GM21786 (cell line): ENCODE measurements at regions not wholly inside any gene's neighbourhood (a gene's known extent, or its start where the extent isn't known, plus 50 kb on each side); places are given as distances from the start of the nearest gene placed in this dataset.

Experiments
- ATAC-seq: cut with Tn5 transposase; IDR thresholded peaks from one replicate; pipeline ENCODE4 v1.9.1; 2021; ENCODE audit not compliant: unreplicated experiment

DNA sequence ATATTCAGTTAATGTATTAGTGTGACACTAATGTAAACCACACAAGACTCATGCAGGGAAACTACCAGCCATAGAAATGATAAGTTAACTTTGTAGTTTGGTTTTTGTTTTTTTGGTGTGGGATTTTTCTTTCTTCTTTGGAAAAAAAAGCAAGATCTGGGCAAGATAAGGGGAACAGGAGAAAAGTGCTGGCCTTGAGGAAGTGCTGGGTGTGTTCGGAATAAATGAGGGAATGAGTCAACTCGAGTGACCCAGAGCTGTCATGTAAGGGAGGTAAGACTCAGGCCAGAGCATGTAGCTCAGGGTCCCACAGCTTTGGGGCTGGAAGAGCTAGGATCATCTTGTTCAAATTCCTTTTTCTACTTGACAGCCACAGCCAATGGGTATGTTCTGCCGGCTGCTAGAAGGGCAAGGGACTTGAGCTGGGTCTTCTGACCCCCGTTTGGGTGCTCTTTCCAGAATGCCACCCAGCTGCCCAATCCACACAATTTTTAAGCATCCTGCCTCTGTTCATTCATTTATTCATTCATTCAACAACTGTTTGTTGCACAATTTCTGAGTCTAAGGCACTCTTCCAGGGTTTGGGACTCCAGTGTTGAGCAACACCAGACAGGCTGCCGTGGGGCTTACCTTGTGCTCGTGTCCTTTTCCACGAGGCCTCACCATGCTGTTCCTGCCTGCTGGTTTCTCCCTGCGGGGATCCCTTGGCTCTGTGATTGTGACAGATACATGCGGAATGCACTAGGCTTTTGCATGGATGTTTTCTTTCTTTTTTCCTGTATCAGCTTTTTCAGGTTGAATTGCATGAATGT is 54.5 kb downstream of the CLDN34 start:
- no peak for ATAC-seq

- ATAC-seq = no peak
Observed at GRCh38 chrX:10022273-10022541, 55.0 kb downstream of the CLDN34 start.

GRCh38 chrX:10022580-10023245 is 55.6 kb downstream of the CLDN34 start:
- ATAC-seq = no peak

- no peak for ATAC-seq
Observed at GRCh38 chrX:10023821-10024220, 56.7 kb downstream of the CLDN34 start.

- ATAC-seq = no peak
Observed at GRCh38 chrX:10025742-10026493, 58.8 kb downstream of the CLDN34 start.

DNA sequence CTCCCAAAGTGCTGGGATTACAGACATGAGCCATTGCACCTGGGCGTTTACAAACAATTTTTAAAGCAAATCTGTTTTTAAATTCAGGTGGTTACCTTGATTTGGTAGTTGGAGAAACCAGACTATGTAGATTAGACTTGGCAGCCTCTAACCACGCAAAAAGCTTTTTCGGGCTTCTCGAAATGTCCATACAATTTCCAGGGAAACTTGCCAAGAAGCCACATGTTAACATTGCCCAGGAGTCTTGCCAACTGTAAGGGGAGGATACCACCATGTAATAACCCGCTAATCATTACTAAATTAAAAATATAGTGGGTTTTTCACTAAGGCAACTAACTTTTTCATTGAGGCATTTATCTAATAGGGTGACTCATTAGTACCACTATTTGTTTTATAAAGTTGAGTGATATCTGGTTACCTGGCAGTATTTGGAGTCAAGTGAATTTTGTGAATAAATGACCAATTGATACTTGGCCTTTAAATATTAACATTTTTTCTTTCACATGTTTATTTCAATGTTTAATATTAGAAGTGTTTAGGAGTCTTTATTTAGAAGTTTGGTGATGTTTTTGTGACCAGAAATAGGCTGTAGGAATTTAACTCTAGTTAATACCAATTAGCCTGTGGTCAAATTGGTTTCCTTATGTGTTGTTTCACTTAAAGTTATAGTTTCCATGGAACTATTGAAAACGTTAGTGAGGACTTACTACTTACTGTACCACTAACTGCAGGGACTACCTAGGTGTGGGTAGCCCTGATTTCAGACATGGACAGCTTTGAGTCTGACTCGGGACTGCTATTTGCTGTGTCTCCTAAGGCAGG is 61.3 kb downstream of the CLDN34 start:
- no peak for ATAC-seq

GRCh38 chrX:10030570-10030969 is 63.4 kb downstream of the CLDN34 start:
- ATAC-seq = no peak

- ATAC-seq = no peak
Observed at GRCh38 chrX:10031746-10032145, 64.6 kb downstream of the CLDN34 start.

DNA sequence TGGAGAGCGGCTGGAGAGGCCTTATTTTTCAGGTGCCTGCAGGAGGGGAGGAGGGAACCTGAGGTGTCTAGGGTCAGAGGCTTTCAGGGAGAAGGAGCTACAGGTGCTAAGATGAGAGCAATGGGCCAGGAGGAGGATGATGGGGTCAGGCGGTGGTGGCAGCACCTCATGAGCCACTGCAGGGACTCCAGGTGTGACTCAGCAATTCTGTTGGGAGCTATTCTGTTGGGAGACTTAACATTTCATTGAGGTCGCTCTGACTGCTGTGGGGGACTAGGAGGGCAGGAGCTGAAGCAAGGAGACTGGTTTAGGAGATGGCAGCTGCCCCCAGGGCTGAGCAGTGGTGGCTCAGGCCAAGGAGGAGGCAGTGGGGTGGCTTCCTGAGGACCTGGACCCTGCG is 65.0 kb downstream of the CLDN34 start:
- ATAC-seq = no peak

DNA sequence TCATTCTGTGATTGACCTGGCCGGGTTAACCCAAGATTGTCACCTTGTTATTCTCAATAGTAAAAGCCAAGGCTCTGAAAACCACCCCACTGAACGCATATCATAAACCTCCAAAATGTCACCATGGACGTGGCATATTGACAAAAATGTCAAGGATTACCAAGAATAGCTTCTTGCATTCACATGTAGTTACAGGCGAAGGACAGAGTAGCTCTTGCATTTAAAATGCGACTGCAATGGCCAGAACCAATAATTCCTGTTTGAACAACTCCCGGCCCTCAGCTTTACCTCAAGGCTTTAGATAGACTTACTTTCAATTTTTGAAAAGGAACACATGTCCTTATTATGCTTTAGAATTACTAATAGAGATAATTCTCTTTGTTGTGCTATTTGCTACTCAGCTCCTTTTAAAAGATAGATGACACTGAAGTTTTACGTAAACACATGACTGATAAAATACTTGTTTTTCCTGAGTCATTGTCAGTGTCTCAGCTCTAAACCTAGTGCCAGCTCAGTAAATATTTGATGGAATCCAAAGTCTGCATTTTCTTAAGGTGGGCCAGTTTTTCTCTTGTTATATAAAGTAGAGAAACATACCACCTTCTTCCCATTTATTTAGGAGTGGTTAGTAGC is 66.3 kb downstream of the CLDN34 start:
- ATAC-seq = no peak

DNA sequence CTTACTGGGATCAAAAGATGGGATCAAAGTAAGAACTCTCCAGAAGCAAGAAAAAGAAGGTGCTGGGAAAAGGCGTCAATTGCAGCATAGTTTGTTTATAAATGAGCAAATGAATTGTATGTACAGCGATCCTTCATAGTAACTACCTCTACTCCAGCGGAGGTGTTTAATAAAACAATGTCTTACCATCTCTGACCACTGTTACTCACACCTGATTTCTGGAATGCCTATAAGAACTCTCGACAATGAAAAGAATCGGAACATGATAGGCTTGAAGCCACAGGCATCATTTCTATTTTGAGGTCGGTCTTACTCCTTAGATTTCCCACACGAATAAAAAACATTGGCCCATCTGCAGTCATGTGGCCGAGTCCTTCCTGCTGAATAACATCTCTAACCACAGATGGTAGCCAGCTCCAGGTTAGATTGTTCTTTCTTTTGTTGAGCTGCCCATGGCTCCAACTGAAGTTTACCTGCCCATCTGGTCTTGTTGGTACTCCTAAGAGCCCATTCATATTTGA is 67.6 kb downstream of the CLDN34 start:
- no peak for ATAC-seq

DNA sequence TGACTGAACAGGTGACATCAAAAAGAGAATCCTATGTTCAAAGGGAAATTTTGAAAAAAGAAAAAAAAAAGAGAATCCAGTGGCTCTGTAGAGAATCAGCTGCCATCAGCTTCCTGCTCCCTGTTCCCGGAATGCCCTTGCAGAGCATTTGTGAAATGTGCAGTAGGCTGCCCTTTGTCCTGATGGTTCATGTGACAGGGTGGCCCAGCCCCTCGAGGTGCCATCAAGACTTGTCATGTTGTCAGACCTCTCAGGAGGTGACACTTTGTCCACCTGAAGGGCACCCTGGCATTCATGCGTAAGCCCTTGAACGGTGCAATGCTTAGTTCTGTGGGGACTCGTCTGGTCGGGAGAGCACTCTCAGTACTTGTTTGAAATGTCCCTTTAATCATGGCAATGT is 71.4 kb downstream of the CLDN34 start:
- ATAC-seq = no peak

DNA sequence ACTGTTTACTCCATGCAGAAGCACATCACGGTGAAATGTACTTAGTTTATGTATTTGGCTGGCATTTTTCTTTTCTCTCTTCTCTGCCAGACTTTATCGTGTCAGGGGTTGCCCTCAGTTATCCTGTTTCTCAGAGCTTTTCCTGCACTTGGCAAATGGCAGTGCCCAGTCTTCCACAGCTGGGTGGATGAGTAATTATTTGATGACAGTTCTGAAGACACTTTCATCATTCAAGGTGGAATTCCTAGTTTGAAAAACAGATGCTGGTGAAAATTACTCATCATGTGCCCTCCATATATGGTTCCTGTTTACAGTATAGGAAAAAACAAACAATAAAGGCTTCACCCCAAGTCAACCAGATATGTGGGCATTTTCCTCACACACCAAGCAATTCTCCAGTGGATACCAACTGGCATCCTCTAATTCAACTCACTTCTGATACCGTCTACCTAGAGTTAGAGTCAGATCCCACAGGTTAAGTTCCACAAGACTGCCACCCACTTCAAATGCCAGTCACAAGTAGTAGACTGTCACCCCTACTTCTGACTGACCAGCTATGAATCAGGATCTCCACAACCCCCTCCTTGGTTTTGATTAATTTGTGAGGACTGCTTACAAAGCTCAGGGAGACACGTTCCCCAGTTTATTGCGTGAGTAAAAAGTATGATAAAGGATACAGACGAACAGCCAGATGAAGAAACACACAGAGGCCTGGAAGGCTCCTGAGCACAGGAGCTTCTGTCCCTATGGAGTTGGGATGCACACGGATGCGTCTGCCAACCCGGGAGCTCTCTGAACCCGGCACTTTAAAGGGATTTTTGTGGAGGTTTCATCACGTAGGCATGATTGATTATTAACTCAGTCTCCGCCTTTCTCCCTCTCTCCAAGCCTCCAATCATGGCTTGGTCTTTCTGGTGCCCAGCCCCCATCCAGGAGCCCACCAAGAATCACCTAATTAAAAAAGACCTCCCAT is 72.9 kb downstream of the CLDN34 start:
- ATAC-seq = no peak

DNA sequence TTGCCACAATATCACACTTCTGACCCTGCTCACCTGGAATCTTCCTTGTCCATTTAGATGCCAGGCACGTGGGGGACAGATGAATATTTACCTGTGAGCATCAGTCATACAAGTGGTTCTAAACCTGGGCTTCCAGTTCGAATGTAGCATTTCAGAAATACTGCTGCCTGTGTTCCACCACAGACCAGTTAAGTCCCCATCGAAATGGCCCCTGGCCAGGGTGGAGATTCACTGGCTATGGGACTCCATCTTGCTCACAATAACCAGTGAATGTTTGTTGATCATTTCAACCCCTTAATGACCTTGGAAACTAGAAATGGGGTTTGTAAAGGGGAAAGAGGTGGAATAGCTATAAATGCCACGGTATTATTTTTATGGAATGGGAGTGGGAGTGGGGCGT is 73.8 kb downstream of the CLDN34 start:
- ATAC-seq = no peak

DNA sequence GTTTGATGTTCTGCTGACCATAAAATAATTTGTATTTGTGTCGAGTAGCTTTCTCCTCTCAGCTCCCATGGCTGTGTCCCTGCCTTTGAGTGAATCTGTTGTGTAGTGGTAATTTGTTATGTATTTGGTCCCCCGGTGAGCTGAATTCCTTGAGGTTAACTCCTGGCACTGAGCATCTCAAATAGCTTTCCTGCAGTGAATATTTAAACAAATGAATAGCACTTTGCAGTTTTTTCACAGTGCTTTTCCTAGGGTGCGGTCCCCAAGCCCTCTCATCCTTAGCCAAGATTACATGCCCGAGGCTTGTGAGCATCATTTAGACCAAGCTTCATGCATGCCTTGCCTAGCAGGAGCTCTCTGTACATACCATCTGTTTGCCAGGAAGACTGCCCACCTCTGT is 74.2 kb downstream of the CLDN34 start:
- no peak for ATAC-seq

DNA sequence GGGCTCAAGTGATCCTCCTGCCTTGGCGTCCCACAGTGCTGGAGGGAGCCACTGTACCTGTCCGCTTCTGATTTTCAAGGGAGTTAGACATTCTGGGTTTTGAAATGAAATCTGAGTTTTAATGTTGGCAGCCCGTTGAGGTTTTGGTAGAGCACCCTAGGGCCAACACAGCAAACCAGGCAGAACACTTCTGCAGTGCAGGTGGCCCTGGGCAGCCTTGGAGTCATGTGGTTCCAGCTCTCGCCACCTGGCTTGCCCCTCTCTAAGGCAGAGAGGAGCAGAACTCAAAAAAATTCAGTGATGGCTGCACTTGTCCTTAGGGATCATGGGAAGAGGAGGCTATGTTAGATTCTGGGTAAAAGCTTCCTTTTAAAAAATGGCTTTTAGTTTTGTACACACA is 74.9 kb downstream of the CLDN34 start:
- ATAC-seq = no peak

GRCh38 chrX:10043386-10043785 is 76.2 kb downstream of the CLDN34 start:
- ATAC-seq = no peak

DNA sequence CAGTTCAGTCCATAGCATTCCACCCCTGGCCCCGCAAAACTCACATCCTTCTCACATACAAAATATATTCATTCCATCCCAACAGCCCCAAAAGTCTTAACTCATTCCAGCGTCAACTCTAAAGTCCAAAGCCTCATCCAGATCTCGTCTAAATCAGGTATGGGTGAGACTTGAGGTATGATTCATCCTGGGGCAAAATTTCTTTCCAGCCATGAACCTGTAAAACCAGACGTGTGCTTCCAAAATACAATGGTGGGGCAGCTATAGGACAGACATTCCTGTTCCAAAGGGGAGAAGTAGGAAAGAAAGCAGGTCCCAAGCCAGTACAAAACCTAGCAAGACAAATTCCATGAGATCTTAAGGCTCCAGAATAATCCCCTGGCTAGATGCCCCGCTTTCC is 76.9 kb downstream of the CLDN34 start:
- no peak for ATAC-seq

GRCh38 chrX:10045327-10046000 is 78.3 kb downstream of the CLDN34 start:
- ATAC-seq = no peak
